HepG2 (cell line): ENCODE measurements at regions not wholly inside any gene's neighbourhood (a gene's known extent, or its start where the extent isn't known, plus 50 kb on each side); places are given as distances from the start of the nearest gene placed in this dataset.

ENCODE experiments used
- ATAC-seq: fragments of 200-7000 bp; cut with Tn5 transposase; 3 replicates; pipeline ENCODE4 v1.9.1; 2020; ENCODE audit warnings: mild to moderate bottlenecking, moderate library complexity
- BruUV-seq: library from RNA; stranded (reverse); fragments of 400-500 nt; replicated peaks from 2 replicates; lab custom pipeline; 2021; lab: Mats Ljungman, UMichigan
- CTCF ChIA-PET: fragments of 300-600 bp; formaldehyde crosslinking; extraction: SDS; loops from one replicate; lab custom pipeline; 2021; ENCODE audit warnings: low total read pairs, inconsistent platforms, low intra/inter-chr PET ratio; lab: Yijun Ruan, JAX
- POLR2A ChIA-PET: fragments of 350-600 bp; sonication (Branson Sonifier 250); formaldehyde crosslinking; loops from one replicate; lab custom pipeline; 2020; ENCODE audit warnings: antibody characterized with exemption, inconsistent platforms; lab: Yijun Ruan, JAX
- DNase-seq: peaks from one replicate; pipeline ENCODE4 v3.0.0-alpha.2; 2015; ENCODE audit warnings: low spot score
- FAIRE-seq: peaks from 3 replicates; lab custom pipeline; 2011; peaks lifted over from hg19 to GRCh38; lab: Jason Lieb, UNC
- H2AFZ ChIP-seq: one replicate; pipeline ENCODE4 v1.6.1; 2011; ENCODE audit warnings: low read length, inconsistent platforms
- H3K27ac ChIP-seq: fragments of 300-600 bp; 3 replicates; pipeline ENCODE4 v1.8.0; 2011; ENCODE audit warnings: mixed run types, mild to moderate bottlenecking, mixed read lengths, low read length, inconsistent platforms; ENCODE audit not compliant: insufficient read depth; ENCODE audit errors: extremely low read length
- H3K27me3 ChIP-seq, 2 experiments: fragments of 200-600 bp in 1 of 2; 2 replicates in 1 of 2; 3 replicates in 1 of 2; pipeline versions ENCODE4 v1.6.0 to v1.8.0; 2011; ENCODE audit warnings: low read length in 2 of 2, mild to moderate bottlenecking in 2 of 2, moderate library complexity in 2 of 2, inconsistent platforms in 1 of 2; ENCODE audit not compliant: insufficient read depth in 2 of 2, control insufficient read depth in 1 of 2
- H3K36me3 ChIP-seq, 2 experiments: fragments of 200-600 bp in 1 of 2; replicated peaks in 1 of 2; 2 replicates in 1 of 2; 3 replicates in 1 of 2; pipeline versions ENCODE4 v1.5.1 to v1.8.0; 2011; ENCODE audit warnings: low read length in 2 of 2, inconsistent platforms in 1 of 2; ENCODE audit not compliant: insufficient read depth in 2 of 2, control insufficient read depth in 1 of 2
- H3K4me1 ChIP-seq: 2 replicates; pipeline ENCODE4 v1.5.1; 2012; ENCODE audit warnings: low read length, inconsistent platforms; ENCODE audit not compliant: insufficient read depth
- H3K4me2 ChIP-seq: 2 replicates; pipeline ENCODE4 v1.6.0; 2011; ENCODE audit warnings: low read depth, low read length, inconsistent platforms
- H3K4me3 ChIP-seq, 3 experiments: fragments of 200-600 bp in 1 of 3; sonication (generic), shearing (Covaris generic) in 1 of 3; replicated peaks in 1 of 3; 2 replicates each; pipeline ENCODE4 v1.5.1; 2011 to 2016; ENCODE audit warnings: low read length in 3 of 3, inconsistent platforms in 2 of 3, low read depth in 2 of 3, mild to moderate bottlenecking in 2 of 3, control low read depth in 1 of 3, mixed read lengths in 1 of 3; ENCODE audit not compliant: insufficient read depth in 1 of 3
- H3K79me2 ChIP-seq: one replicate; pipeline ENCODE4 v1.6.1; 2011; ENCODE audit warnings: low read length, inconsistent platforms; ENCODE audit not compliant: insufficient read depth
- H3K9ac ChIP-seq: 2 replicates; pipeline ENCODE4 v1.6.0; 2011; ENCODE audit warnings: mild to moderate bottlenecking, low read depth, low read length, inconsistent platforms; ENCODE audit not compliant: insufficient read depth
- H3K9me3 ChIP-seq: 2 replicates; pipeline ENCODE4 v1.5.1; 2012; ENCODE audit warnings: mild to moderate bottlenecking, low read length
- H4K20me1 ChIP-seq: 2 replicates; pipeline ENCODE4 v1.6.0; 2011; ENCODE audit warnings: inconsistent platforms, mild to moderate bottlenecking, low read length, moderate library complexity; ENCODE audit not compliant: insufficient read depth
- AKAP8 ChIP-seq: sonication (generic); formaldehyde crosslinking; IDR thresholded peaks from 2 replicates; pipeline ENCODE4 v1.5.1; 2020; ENCODE audit warnings: mild to moderate bottlenecking, missing genetic modification reagents
- ATAD3A ChIP-seq: sonication (generic); formaldehyde crosslinking; IDR thresholded peaks from 2 replicates; pipeline ENCODE4 v1.4.0; 2020; ENCODE audit warnings: missing genetic modification reagents
- BCLAF1 ChIP-seq: fragments of 450-650 bp; IDR thresholded peaks from 2 replicates; pipeline ENCODE4 v1.6.1; 2017; ENCODE audit warnings: mild to moderate bottlenecking
- BHLHE40 ChIP-seq: IDR thresholded peaks from 2 replicates; pipeline ENCODE4 v1.6.1; 2011; ENCODE audit warnings: low read length, improper control_type of control experiment
- HMG20A ChIP-seq: IDR thresholded peaks from 2 replicates; pipeline ENCODE4 v1.6.1; 2016; ENCODE audit warnings: borderline replicate concordance
- HOXA3 ChIP-seq: sonication (generic); formaldehyde crosslinking; IDR thresholded peaks from 2 replicates; pipeline ENCODE4 v1.5.0; 2020; ENCODE audit warnings: missing genetic modification reagents
- MED8 ChIP-seq: sonication (generic); formaldehyde crosslinking; IDR thresholded peaks from 2 replicates; pipeline ENCODE4 v1.8.1; 2023; ENCODE audit warnings: mild to moderate bottlenecking, missing genetic modification reagents; ENCODE audit not compliant: insufficient replicate concordance
- NRL ChIP-seq: sonication (generic); formaldehyde crosslinking; IDR thresholded peaks from 2 replicates; pipeline ENCODE4 v1.5.0; 2020; ENCODE audit warnings: missing genetic modification reagents, mild to moderate bottlenecking, moderate library complexity, borderline replicate concordance
- PPARG ChIP-seq: conservative IDR thresholded peaks from 2 replicates; pipeline ENCODE4 v1.6.1; 2016; ENCODE audit warnings: missing biosample characterization, missing genetic modification reagents
- SP1 ChIP-seq, 2 experiments: fragments of 450-650 bp in 1 of 2; sonication (generic) in 1 of 2; formaldehyde crosslinking in 1 of 2; IDR thresholded peaks; 2 replicates each; pipeline versions ENCODE4 v1.4.0 to v1.6.1; 2016 to 2020; ENCODE audit warnings: missing genetic modification reagents in 1 of 2
- YEATS2 ChIP-seq: sonication (generic); formaldehyde crosslinking; IDR thresholded peaks from 2 replicates; pipeline ENCODE4 v1.4.0; 2020; ENCODE audit warnings: missing genetic modification reagents, borderline replicate concordance
- ZBTB2 ChIP-seq: sonication (generic); formaldehyde crosslinking; IDR thresholded peaks from 2 replicates; pipeline ENCODE4 v1.8.0; 2022; ENCODE audit warnings: low read depth, missing genetic modification reagents
- ZNF20 ChIP-seq: sonication (generic); formaldehyde crosslinking; IDR thresholded peaks from 2 replicates; pipeline ENCODE4 v1.4.0; 2020; ENCODE audit warnings: mild to moderate bottlenecking, moderate library complexity, missing genetic modification reagents
- ZNF546 ChIP-seq: sonication (generic); formaldehyde crosslinking; conservative IDR thresholded peaks from 2 replicates; pipeline ENCODE4 v1.8.1; 2023; ENCODE audit warnings: mild to moderate bottlenecking, missing genetic modification reagents
- ZNF747 ChIP-seq: sonication (generic); formaldehyde crosslinking; IDR thresholded peaks from 2 replicates; pipeline ENCODE4 v1.8.1; 2023; ENCODE audit warnings: missing genetic modification reagents, mild to moderate bottlenecking, borderline replicate concordance
- ZNF780A ChIP-seq: sonication (generic); formaldehyde crosslinking; IDR thresholded peaks from 2 replicates; pipeline ENCODE4 v1.8.0; 2022; ENCODE audit warnings: mild to moderate bottlenecking, missing genetic modification reagents, moderate library complexity
- ZNF891 ChIP-seq: sonication (generic); formaldehyde crosslinking; IDR thresholded peaks from 2 replicates; pipeline ENCODE4 v1.5.0; 2020; ENCODE audit warnings: mild to moderate bottlenecking, missing genetic modification reagents
- WGBS: methylation state at CpG from one replicate; pipeline ENCODE4 v1.1.6; 2017; ENCODE audit warnings: low lambda C conversion rate; 5-methylcytosine and 5-hydroxymethylcytosine counted together
- in situ Hi-C: cut with HindIII; loops from 2 replicates; pipeline ENCODE4 v1.10.0; 2017; ENCODE audit warnings: low pct_unique_long_range_greater_than_20kb; ENCODE audit not compliant: extremely low pct_ligation_motif_present
- intact Hi-C: fragments of 100-400 bp; cut with micrococcal nuclease; formaldehyde crosslinking; loops from one replicate; pipeline ENCODE4 v1.10.0; 2022; ENCODE audit not compliant: unreplicated experiment
- TF ChIP-seq, protein P1 (sequence below): IDR thresholded peaks from 2 replicates; pipeline ENCODE4 v1.6.1; 2012; ENCODE audit warnings: low read depth, low read length, improper control_type of control experiment

DNA sequence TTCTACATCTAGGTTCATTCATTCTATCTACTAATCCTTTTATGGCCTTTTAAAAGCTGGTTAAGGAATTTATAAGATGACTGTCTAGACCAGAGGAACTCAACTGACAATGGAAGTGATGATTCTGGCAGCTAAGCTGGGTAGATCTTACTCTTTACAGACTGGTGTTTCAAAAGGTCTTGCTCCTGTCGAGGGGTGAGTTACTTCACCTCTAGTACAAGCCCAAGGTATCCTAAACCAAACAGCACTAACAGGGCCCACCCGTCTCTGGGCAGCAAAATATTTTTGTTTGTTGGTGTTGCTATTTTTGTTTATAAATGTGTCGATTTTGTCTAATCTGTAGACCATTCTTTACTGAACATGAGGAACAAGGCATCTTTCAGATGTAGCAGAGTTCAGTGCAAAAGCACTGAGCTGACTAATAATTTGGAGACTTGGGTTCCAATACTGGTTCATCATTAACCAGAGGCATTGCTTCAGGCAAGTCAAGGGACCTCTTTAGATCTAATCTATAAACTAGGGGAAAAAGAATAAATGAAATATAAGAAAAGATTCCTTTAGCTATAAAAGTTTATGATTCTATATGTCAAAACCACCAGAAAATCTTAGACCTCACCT lies 90.3 kb upstream of the FRG1 start:
- Histone ChIP-seq H3K79me2 (no peaks in the 10 kb centered on the region), H2AFZ (no peak overlapping the region), H3K9me3 (no peaks in the 10 kb centered on the region), H3K4me3 (no peak overlapping the region), H4K20me1 (no peaks in the 10 kb centered on the region), H3K27ac (no peak overlapping the region)
- 0% methylated on average over 3 of the region's 3 CpGs for WGBS
- intact Hi-C loops = no loop called here
- DNase-seq (no peak), FAIRE-seq (no peak), ATAC-seq (no peak)
- POLR2A ChIA-PET = no interaction called here
- no TSS peak for BruUV-seq
- TF ChIP-seq ZNF20 (CRISPR knock-in tag) = no peak
- TF ChIP-seq YEATS2 (CRISPR knock-in tag) = no peak
- TF ChIP-seq BHLHE40 = no peak
- TF ChIP-seq SP1 (IDR thresholded peaks at IDR 0.05) = no peak
- no peak for TF ChIP-seq SP1 (CRISPR knock-in tag; IDR thresholded peaks at IDR 0.05)
- TF ChIP-seq BCLAF1 = no peak
- no peak for TF ChIP-seq HOXA3 (CRISPR knock-in tag)
- TF ChIP-seq ZNF891 (CRISPR knock-in tag) = no peak
- no peak for TF ChIP-seq ZNF780A
- TF ChIP-seq PPARG (CRISPR knock-in tag) = no peak
- TF ChIP-seq, protein P1, sequence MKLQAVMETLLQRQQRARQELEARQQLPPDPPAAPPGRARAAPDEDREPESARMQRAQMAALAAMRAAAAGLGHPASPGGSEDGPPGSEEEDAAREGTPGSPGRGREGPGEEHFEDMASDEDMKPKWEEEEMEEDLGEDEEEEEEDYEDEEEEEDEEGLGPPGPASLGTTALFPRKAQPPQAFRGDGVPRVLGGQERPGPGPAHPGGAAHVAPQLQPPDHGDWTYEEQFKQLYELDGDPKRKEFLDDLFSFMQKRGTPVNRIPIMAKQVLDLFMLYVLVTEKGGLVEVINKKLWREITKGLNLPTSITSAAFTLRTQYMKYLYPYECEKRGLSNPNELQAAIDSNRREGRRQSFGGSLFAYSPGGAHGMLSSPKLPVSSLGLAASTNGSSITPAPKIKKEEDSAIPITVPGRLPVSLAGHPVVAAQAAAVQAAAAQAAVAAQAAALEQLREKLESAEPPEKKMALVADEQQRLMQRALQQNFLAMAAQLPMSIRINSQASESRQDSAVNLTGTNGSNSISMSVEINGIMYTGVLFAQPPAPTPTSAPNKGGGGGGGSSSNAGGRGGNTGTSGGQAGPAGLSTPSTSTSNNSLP = no peak
- TF ChIP-seq NRL (CRISPR knock-in tag) = no peak
- TF ChIP-seq ZNF546 (CRISPR knock-in tag) = no peak
- no peak for TF ChIP-seq ZBTB2
- no peak for TF ChIP-seq AKAP8 (CRISPR knock-in tag)
- TF ChIP-seq MED8 (CRISPR knock-in tag) = no peak
- TF ChIP-seq ATAD3A (CRISPR knock-in tag) = no peak
- no peak for TF ChIP-seq ZNF747 (CRISPR knock-in tag)
- TF ChIP-seq HMG20A (CRISPR knock-in tag) = no peak
- TF ChIP-seq, all 625 proteins: peak for 0
- no peak overlapping the region for H3K9ac ChIP-seq
- H3K4me2 ChIP-seq = no peak overlapping the region
- no peaks in the 10 kb centered on the region for H3K36me3 ChIP-seq
- CTCF ChIA-PET = no interaction called here
- no peaks in the 10 kb centered on the region for H3K4me1 ChIP-seq
- in situ Hi-C loops = no loop called here
- H3K27me3 ChIP-seq = no peaks in the 10 kb centered on the region
